Left colon (tissue), 2 donors: ENCODE measurements at regions not wholly inside any gene's neighbourhood (a gene's known extent, or its start where the extent isn't known, plus 50 kb on each side); places are given as distances from the start of the nearest gene placed in this dataset.

Source experiments
- ATAC-seq: fragments of 200-7000 bp; cut with Tn5 transposase; one replicate; pipeline ENCODE4 v1.9.1; 2020; ENCODE audit warnings: mild to moderate bottlenecking, moderate library complexity
- DNase-seq, 2 donors: peaks; one replicate each; pipeline ENCODE4 v3.0.0-alpha.2; 2020
- intact Hi-C, 2 donors: fragments of 100-400 bp; cut with DNase I in 1 of 2; cut with micrococcal nuclease in 1 of 2; formaldehyde crosslinking; loops; one replicate each; pipeline versions ENCODE4 v1.11.2 to v1.14.0; 2022; cut with DNase I, micrococcal nuclease
- donor health status: DM: no; HTN: no; CAD: no.
- donor health status: DM: yes; HTN: yes; CAD: no.

DNA sequence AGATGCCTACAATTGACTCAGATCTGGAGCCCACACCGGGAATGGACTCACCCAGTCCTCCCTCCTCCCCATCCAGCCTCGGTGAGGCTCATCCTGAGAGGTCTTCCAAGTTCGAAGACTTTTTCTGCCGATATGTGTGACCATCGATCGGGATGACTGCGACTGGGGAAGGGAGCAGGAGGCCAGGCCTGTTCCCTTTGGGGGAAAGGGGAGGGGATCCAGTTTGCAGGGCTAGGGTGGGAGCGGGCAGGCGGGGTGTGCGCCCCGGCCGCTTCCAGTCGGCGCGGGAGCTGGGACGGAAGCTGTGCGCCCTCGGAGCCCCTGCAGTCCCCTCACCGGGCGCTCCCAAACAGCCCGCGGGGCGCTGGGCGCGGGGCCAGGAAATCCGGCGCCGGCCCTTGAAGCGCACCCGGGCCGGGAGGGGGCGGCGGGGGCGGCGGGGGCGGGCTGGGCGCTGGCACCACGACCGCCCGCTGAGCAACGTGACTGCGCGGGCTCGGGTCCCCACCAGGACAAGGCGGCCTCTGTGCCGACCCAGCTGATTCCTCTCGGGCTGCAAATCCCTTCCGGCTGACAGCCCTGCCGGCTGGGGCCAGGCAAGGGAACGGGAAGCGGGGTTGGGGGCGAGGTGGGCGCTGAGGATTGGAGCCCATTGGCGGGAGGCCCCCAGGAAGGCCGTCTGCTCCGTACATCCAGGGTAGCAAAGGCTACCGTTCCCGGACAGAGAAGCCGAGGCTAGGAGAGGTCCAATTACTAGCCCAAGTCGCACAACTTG is 103.9 kb downstream of the EBNA1BP2 start:
- intact Hi-C loops: no loop called here
- peak in 1 of 2 donors; percentile 24 for DNase-seq
- ATAC-seq: peak; percentile 45

DNA sequence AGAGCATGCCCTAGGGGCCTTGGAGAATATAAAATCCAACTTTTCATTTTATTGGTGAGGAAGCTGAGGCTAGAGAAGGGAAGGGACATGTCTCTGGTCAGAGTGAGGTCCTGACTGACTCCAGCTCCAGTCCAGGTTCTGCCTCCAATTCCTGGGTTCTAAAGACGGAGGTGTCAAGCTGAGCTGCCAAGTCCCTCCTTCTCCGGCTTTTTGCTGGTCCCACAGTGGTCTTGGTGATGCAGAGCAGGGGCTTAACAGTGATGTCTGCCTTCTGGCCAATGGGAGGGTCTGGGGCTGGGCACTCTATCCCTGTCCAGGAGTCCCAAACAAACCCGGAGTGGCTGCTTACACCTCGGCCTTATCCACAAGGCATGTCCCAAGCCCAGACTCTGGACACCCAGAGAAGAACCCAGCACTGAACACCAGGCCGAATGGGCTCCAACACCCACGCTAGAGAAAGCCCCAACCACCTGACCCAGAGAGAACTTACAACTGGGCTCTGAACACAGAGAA is 104.8 kb downstream of the EBNA1BP2 start:
- DNase-seq (no peak), ATAC-seq (no peak)
- intact Hi-C loops: no loop called here

DNA sequence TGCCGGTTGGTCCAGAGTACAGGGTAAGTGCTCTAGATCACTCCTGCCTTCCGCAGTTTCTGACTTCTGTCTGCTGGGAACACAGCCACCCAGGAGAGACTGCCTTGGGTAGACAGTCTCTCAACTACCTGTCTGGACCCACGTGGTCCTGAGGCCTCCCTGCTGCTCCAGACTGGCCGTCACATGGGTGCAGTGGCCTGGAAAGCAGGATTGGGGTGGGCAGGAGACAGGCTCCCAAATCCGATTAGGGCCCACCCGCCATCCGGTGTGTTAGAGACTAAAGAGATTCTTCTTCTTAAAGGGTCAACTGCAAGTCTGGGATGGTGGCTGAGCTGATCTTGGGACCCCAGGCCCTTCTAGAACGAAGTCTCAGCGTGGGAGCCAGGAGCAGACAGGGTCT is 105.5 kb downstream of the EBNA1BP2 start:
- ATAC-seq (no peak), DNase-seq (no peak)
- intact Hi-C loops: no loop called here

DNA sequence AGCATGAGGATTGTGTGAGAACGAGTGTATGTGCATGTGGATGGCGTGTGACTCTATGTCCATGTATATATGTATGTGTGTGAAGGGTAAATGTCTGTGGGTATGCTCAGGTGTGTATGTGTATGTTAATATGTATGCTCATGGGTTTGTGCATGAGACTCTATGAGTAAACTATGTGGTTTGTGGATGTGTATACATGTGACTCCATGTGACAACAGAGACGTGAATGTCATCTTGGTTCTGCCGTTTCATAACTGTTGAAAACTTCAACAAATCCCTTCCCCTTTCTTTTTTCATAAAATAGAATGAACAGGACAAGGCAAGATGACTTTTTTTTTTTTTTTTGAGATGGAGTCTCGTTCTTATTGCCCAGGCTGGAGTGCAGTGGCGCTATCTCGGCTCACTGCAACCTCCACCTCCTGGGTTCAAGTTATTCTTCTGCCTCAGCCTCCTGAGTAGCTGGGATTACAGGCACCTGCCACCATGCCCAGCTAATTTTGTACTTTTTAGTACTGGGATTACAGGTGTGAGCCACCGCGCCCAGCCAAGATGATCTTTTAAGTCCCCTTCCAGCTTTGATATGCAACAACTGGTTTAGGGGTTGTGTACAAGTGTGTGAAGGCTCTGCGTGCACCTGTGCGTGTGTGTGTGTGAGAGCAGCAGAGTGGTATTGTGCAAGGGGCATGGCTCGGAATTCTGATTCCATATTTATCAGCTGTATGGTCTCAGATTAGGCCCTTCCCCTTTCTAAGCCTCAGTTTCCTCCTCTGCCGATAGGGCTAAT is 106.3 kb downstream of the EBNA1BP2 start:
- intact Hi-C loops: no loop called here
- ATAC-seq (no peak), DNase-seq (no peak)

DNA sequence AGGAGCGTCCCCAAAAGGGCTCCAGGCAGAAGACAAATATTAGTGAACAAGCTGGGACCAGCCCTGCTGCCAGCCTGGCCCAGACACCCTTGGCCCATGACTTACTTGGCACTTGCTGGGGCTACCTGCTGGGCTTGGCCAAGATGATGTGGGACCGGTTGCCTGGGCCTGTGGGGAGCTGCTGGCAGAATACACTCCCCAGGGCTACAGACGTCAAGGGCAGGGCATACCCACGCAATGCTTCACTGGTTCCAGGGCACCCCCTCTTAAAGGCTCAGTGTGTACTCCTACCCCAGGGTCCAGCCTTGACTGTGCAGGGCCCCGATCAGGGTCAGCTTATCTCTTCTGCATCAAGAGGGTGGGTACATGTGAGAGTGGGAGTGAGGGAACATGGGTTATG is 106.5 kb upstream of the SLC2A1 start:
- DNase-seq (no peak), ATAC-seq (no peak)
- intact Hi-C loops: no loop called here

DNA sequence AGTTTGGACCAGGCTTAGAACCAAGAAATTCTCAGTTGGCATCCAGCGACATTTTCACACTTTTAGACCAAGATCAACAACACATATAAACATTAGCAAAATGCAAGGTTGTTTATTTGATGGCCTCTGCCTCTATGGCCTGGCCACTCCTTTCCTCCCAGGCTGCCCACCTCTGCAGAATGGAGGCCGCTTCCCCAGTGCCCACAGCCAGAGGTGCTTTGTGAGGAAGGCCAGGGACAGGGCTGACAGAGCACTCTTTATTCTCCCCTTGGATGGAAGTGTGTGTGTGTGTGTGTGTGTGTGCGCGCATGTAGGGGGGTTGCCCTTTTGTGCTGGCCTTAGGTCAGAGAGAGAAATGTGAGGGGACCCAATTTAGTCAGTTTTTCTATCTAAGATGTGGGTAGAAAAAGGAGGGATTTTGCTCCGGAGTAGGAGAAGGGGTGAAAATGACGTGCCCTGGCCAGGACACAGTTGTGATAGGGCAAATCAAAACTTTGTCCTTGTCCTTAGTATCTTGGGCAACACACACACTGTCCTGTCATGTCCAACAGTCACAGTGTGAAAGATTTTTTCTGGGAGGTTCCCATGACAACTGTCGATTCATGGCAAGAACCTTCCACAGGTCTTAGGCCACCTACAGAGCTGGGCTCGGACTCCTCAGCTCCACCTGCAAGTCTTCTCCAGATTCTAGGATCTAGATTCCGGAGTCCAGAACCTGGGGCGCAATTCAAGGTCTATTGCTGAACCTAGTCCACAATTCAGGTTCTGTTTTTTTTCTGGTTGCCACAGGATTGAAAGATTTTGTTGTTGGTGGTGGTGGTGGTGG is 104.9 kb upstream of the SLC2A1 start:
- intact Hi-C loops: no loop called here

DNA sequence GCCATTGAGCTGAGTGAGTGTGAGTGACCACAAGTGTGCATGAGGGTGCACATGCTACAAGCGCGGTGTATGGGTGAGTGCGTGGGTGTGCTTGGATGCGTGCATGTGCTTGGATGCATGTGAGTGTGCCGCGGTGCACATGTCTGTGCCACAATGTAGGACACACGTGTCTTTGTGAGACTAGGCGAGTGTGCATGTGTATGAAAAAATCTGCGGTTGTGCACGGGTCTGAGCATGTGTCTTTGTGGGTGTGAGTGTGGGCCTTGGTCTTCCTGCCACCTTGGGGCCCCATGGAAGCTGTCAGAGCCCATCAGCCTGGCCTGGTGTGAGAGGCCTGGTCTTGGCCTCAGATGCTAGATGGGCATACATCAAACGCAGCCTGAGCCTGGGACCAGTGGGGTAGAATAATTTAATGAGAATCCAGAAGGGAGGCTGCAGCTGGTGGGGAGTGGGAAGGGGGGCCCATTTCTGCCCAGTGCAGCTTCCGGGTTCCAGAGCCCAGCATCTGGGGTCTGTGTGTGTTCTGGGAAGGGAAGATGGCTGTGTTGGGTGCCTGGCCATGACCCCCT is 103.9 kb upstream of the SLC2A1 start:
- intact Hi-C loops: no loop called here
- DNase-seq: no peak
- ATAC-seq: no peak

More for the DNA sequence above, 104.9 kb upstream of the SLC2A1 start:
- ATAC-seq (no peak), DNase-seq (no peak)

DNA sequence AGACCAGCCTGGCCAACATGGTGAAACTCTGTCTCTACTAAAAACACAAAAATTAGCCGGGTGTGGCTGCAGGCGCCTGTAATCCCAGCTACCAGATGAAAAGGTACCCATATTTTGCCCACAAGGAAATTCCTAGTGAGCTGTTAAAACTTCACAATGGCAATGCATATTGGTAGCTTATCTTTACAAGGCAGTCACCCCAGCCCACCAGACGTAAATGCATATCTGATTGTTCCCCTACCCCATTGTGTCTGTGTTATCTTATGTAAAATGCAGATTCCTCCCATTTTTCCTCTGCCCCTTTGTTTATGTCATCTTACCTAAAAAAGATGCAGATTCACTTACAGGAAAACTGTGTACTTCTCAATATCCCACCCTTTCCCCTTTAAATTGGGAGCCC is 103.1 kb upstream of the SLC2A1 start:
- no peak for ATAC-seq
- intact Hi-C loops: no loop called here
- no peak for DNase-seq

DNA sequence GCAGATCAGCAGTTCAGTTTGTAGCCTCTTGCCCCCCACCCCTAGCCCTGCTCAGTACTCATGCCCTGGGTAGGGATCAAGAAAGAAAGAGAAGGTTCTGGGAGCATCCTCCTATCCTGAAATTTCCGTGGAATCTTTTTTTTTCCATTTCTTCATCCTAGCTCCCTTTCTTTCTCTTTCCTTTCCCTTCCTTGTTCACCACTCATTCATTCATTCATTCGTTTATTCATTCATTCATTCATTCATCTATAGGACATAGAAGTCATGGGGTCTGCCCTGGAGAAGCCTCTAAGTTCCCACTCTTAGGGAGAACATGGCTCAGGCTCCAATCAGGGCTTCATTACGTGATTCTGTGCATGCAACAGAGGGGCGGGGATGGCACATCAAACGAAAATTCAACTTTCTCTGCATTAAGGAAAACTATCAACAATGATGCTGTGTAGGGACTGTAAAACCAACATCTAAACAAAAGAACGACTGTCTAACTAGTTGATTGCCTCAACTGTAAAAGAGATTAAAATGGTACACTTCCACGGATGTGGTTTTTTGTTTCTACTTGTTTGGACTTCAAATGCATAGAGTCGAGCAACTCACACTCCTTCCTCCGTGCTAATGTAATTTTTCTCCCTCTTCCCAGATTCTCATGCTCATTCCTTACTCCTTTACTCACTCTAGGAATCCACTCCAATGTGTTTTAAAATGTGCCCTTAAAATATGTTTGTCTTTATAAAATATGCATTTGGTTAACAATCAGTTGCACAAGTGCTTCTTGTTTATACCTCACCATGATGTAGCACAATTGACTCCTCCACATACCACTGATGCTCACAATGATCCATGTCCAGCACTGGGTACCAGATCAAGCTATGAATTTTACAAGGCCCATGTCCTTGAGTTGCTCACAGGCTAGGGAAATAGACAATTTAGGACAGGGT is 101.2 kb upstream of the SLC2A1 start:
- intact Hi-C loops: no loop called here
- ATAC-seq: no peak
- DNase-seq: no peak

DNA sequence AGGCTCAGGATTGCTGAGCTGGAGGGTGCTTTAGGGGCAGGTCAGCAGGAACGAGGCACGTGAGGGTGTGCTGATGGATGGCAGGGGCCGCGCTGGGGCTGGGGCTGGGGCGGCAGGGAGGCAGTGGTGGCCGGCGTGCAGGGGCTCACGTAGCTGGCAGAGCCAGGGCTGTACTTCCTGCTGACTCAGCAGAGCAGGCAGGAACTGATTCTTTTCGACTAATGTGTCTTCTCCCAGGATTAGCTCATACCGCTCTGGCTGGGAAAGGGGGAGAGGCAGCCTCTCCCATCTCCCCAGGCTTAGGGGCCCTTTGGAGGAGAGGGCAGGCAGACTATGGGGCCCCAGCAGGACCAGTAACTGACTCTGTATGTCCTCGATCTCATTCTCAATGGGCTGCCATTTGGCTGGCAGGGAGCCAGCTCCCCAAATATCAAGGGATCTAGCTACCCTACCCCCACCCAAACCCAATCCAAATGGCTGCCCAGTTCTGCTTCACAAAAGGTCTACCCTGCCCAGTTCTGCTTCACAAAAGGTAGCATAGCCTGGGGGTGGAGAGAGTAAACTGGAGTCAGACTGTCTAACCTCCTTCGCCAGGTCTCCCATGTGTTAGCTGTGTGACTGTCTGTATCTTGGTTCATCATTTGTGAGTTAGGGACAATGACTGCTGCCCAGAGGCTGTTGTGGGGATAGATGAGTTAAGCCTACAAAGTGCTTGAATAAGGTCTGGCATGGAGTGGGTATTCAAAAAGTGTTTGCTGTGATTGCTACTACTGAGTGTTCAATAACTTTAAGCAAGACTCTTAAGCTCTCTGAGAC is 100.1 kb upstream of the SLC2A1 start:
- ATAC-seq (no peak), DNase-seq (no peak)
- intact Hi-C loops: no loop called here

DNA sequence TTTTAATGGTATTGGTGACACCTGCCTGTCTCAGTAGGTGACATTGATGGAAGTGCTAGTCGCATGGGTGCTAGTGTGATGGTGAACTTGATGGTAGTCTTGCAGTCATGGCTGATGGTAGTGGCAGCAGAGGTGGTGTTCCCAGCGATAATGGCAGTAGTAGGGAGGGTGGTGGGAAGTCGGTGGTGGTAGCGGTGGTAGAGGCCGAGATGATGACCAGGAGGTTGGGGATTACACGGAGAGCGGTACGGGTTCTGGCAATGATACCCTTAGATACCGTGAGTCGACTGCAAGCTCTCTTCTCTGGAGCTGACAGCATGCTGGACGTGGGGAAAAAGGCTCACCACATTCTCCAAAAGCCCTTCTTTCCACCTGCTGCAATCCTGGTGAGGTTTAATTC is 99.4 kb upstream of the SLC2A1 start:
- ATAC-seq: no peak
- intact Hi-C loops: no loop called here
- DNase-seq: no peak

DNA sequence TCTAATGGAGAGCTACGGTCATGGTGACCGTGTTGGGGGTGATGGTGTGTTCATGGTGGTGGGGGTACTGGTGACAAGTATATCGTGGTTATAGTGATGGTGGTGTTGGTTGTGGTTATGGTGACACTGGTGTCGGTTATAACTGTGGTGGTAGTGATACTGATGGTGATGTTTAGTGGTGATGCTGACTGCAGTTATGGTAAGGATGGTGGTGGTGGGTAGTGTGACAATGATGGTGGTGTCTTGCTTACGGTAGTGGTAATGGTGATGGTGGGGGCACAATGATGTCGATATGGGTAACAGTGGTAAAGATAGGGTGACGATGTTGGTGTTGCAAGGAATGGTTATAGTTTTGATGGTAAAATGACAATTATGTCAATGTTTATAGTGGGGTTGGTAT is 98.9 kb upstream of the SLC2A1 start:
- intact Hi-C loops: no loop called here
- DNase-seq (no peak), ATAC-seq (no peak)

DNA sequence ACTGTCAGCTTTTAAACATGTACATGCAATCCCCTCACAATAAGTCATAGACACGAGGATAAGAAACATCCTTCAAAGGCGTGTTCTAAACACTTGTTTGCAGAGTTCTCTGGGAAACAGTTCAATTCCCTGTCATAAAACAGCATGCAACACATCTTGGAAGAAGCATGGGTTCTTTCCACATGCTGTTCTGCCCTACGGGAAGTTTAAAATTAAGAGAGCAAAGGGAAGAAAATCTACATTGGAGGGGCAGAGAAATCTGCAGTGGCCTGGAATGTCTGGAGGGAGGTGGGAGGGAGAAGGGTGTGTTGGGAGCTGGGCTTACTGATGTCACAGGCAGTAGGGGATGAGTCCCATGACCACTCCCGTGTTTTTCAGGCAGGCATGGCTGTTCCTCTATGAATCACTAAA is 98.3 kb upstream of the SLC2A1 start:
- intact Hi-C loops: no loop called here
- ATAC-seq (no peak), DNase-seq (no peak)

DNA sequence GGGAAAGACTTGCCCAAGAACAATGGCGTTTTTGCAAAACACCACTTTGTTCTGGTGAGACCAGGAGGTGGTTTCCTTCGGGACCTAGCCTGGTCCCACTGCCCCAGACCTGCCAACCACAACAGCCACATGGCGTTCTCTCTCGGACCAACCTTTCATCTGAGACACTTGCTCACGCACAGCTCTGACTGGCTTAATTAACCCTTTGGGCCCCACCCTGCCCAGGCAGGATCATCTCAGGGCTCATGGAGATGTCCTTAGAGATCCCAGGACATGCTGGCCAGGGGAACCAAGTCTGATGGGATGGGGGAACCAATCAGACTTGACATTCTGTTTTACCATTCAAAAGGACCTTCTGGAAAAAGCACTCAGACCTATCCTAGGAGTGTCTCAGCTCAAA is 97.8 kb upstream of the SLC2A1 start:
- no peak for DNase-seq
- no peak for ATAC-seq
- intact Hi-C loops: no loop called here

DNA sequence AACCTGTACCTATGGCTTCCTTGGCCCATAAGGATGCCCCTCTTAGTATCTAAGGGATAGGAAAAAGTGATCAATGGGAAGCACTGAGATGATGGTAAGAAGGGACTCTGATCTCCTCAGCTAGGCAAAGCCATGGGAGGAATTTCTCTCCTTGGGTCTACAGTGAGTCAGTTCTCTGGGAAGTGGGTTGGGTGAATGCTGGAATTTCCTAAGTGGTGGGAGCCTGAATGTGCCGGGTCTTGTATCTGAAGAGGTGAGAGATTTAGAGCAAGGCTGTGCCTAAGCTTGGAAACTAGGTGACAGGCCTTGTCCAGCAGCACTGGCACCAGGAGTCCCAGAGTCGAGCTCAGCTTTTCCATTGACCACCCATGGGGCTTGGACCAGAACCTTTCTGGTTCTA is 96.3 kb upstream of the SLC2A1 start:
- ATAC-seq: no peak
- no peak for DNase-seq
- intact Hi-C loops: no loop called here

DNA sequence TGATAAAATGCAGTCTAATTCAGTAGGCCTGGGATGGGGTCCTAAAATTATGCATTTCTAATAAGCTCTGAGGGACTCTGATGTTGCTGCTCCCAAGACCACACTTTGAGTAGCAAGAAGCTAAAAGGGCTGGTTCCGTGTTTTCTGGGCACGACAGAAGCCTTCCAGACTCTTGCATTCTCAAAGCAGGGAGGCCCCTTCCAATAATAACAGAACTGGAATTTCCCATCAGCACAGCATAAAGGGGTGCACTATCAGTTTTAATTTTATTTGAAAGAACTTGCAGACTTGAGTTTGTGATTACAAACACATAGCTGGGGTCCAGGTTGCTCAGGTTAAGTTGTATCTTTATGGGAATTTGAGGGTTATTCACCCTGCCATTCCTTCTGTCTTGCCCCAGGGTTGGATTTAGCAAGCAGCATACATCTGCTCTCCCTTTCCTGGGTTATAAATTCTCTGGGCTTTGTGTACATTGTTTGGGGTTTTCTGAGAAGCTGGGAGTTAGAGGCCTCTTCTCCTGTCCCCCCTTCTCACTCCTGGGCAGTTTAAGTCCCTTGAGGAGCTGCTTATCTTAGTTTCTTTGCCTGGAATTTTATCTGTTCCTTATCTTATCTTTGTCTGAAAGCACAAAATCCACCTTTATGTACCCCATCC is 94.2 kb upstream of the SLC2A1 start:
- DNase-seq: no peak
- no peak for ATAC-seq
- intact Hi-C loops: no loop called here

DNA sequence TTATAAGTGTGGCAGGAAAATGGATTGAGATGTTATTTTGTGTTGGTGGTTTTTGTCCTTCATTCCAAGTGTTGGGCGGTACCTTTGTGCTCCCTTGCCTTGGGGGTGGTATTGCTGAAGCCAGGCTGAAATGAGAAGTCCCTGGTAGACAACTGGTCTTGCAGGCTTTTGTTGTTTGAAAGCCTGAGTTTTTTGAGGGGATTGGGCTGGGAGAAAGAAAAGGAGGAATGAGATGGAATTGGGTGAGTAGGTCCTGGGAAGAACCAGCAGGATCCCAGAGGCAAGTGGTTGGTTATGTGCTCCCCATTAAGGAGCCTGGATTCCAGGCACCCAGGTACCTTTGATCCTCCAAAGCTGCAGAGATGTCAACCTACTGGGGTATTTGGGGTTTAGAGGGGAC is 93.7 kb upstream of the SLC2A1 start:
- DNase-seq (no peak), ATAC-seq (no peak)
- intact Hi-C loops: no loop called here
